ENCODE measurements at regions not wholly inside any gene's neighbourhood (a gene's known extent, or its start where the extent isn't known, plus 50 kb on each side); places are given as distances from the start of the nearest gene placed in this dataset.

GRCh38 chr9:87813119-87813463 lies 69.6 kb upstream of the SPATA31E1 start:
- TF ChIP-seq CTCF (IDR thresholded peaks at IDR 0.05) (no peak), POLR2A (IDR thresholded peaks at IDR 0.05) (no peak)

Measured in body of pancreas (tissue), 4 donors.